Activated CD4-positive, alpha-beta T cell treated with anti-CD3 and anti-CD28 coated beads, Interleukin-2, Interleukin-6, amounts not matched to agents 100 ng/mL and 50 ng/mL, durations not matched to agents 16 hours and 8 hours (primary cell): ENCODE measurements at regions not wholly inside any gene's neighbourhood (a gene's known extent, or its start where the extent isn't known, plus 50 kb on each side); places are given as distances from the start of the nearest gene placed in this dataset.

Source experiments
- DNase-seq: peaks from one replicate; pipeline ENCODE4 v3.0.0-alpha.2; 2020

- peak; percentile 5 for DNase-seq
Measured at GRCh38 chr15:93247466-93248121, 158.6 kb upstream of the RGMA start.

GRCh38 chr15:93246266-93247242, 157.5 kb upstream of the RGMA start:
- DNase-seq, result no peak

- no peak for DNase-seq
Measured at GRCh38 chr15:93245661-93246042, 156.6 kb upstream of the RGMA start.

GRCh38 chr15:93244696-93245660, 156.0 kb upstream of the RGMA start:
- DNase-seq, result no peak

- no peak for DNase-seq
Measured at GRCh38 chr15:93243573-93243972, 154.6 kb upstream of the RGMA start.

GRCh38 chr15:93241696-93242585, 152.9 kb upstream of the RGMA start:
- DNase-seq, result no peak

- DNase-seq, result no peak
Measured at GRCh38 chr15:93239993-93240392, 151.0 kb upstream of the RGMA start.

- no peak for DNase-seq
Measured at GRCh38 chr15:93239591-93239990, 150.6 kb upstream of the RGMA start.

- no peak for DNase-seq
Measured at GRCh38 chr15:93238641-93239040, 149.6 kb upstream of the RGMA start.

GRCh38 chr15:93235926-93236780, 147.1 kb upstream of the RGMA start:
- DNase-seq, result no peak

GRCh38 chr15:93235269-93235668, 146.3 kb upstream of the RGMA start:
- no peak for DNase-seq

- no peak for DNase-seq
Measured at GRCh38 chr15:93233710-93234109, 144.7 kb upstream of the RGMA start.

GRCh38 chr15:93232845-93233244, 143.8 kb upstream of the RGMA start:
- no peak for DNase-seq

GRCh38 chr15:93231994-93232393, 143.0 kb upstream of the RGMA start:
- DNase-seq, result no peak

- DNase-seq, result peak; percentile 10
Measured at GRCh38 chr15:93231261-93231925, 142.4 kb upstream of the RGMA start.

- DNase-seq, result no peak
Measured at GRCh38 chr15:93228546-93228945, 139.5 kb upstream of the RGMA start.

- DNase-seq, result peak; percentile 58
Measured at GRCh38 chr15:93223803-93224202, 134.8 kb upstream of the RGMA start.

GRCh38 chr15:93221759-93222158, 132.7 kb upstream of the RGMA start:
- no peak for DNase-seq

GRCh38 chr15:93219859-93220420, 130.9 kb upstream of the RGMA start:
- DNase-seq, result no peak

GRCh38 chr15:93217343-93217742, 128.3 kb upstream of the RGMA start:
- DNase-seq, result no peak
